ENCODE measurements at regions not wholly inside any gene's neighbourhood (a gene's known extent, or its start where the extent isn't known, plus 50 kb on each side); places are given as distances from the start of the nearest gene placed in this dataset.

GRCh38 chr5:60492958-60493357 lies 207.0 kb downstream of the DEPDC1B start:
- TF ChIP-seq CTCF (IDR thresholded peaks at IDR 0.05): no peak
- no peak for TF ChIP-seq EP300 (IDR thresholded peaks at IDR 0.05)
- TF ChIP-seq POLR2AphosphoS5 (IDR thresholded peaks at IDR 0.05): no peak

Measured in suprapubic skin (tissue), 4 donors.